ENCODE measurements at regions not wholly inside any gene's neighbourhood (a gene's known extent, or its start where the extent isn't known, plus 50 kb on each side); places are given as distances from the start of the nearest gene placed in this dataset.

GRCh38 chr13:63460462-63461090, 2044.9 kb upstream of the PCDH20 start:
- no peak for TF ChIP-seq EP300 (IDR thresholded peaks at IDR 0.05)
- TF ChIP-seq CTCF (IDR thresholded peaks at IDR 0.05), result no peak
- TF ChIP-seq POLR2AphosphoS5 (IDR thresholded peaks at IDR 0.05), result no peak
- TF ChIP-seq POLR2A (IDR thresholded peaks at IDR 0.05), result no peak

Data from suprapubic skin (tissue), 4 donors.